ENCODE measurements at regions not wholly inside any gene's neighbourhood (a gene's known extent, or its start where the extent isn't known, plus 50 kb on each side); places are given as distances from the start of the nearest gene placed in this dataset.
"Not testable (repeated sequence)": the region's sequence is repeated elsewhere in the genome, so short reads cannot be mapped to it uniquely, and the experiment has no call there.

DNA sequence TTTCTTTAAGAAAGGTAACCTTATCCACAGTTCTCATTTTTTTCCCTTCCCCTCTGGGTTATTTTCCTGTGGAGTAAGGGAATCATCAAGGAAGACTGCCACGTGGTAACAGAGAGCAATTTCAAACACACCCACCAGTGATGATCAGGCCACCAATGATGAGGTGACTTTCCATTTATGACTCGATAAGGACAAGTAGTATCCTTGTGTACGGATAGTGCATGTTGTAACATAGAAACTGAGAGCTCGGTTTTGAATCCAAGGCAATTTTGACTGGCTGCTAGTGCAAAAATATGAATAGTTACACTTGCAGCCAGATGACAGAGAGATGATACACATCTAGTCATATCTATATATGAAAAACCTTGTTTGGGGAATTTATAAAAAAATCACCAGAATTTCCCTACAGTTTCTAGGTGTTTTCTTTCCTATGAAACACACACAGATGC, 143.6 kb upstream of the TCF4 start:
- H4K20me1 ChIP-seq (ENCODE audit: insufficient read depth, low read length), result no peaks in the 10 kb centered on the region
- TF ChIP-seq, protein P1, sequence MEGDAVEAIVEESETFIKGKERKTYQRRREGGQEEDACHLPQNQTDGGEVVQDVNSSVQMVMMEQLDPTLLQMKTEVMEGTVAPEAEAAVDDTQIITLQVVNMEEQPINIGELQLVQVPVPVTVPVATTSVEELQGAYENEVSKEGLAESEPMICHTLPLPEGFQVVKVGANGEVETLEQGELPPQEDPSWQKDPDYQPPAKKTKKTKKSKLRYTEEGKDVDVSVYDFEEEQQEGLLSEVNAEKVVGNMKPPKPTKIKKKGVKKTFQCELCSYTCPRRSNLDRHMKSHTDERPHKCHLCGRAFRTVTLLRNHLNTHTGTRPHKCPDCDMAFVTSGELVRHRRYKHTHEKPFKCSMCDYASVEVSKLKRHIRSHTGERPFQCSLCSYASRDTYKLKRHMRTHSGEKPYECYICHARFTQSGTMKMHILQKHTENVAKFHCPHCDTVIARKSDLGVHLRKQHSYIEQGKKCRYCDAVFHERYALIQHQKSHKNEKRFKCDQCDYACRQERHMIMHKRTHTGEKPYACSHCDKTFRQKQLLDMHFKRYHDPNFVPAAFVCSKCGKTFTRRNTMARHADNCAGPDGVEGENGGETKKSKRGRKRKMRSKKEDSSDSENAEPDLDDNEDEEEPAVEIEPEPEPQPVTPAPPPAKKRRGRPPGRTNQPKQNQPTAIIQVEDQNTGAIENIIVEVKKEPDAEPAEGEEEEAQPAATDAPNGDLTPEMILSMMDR (IDR thresholded peaks at IDR 0.05; ENCODE audit: low read length), result no peak
- no peak for TF ChIP-seq EZH2 (IDR thresholded peaks at IDR 0.05; ENCODE audit: borderline replicate concordance, low read length)
- no peaks in the 10 kb centered on the region for H3K9me2 ChIP-seq (ENCODE audit: low read depth, low read length)

DNA sequence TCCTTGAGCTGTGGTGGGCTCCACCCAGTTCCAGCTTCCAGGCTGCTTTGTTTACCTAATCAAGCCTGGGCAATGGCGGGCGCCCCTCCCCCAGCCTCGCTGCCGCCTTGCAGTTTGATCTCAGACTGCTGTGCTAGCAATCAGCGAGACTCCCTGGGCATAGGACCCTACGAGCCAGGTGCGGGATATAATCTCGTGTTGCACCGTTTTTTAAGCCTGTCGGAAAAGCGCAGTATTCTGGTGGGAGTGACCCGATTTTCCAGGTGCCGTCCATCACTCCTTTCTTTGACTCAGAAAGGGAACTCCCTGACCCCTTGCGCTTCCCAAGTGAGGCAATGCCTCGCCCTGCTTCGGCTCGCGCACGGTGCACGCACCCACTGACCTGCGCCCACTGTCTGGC, 133.0 kb upstream of the TCF4 start:
- H2AFZ ChIP-seq (ENCODE audit: low read length); H3K9ac ChIP-seq (ENCODE audit: low read length); H4K20me1 ChIP-seq (ENCODE audit: insufficient read depth, low read length); H3K4me3 ChIP-seq (ENCODE audit: low read depth, low read length, poor library complexity, severe bottlenecking); H3K4me1 ChIP-seq (ENCODE audit: insufficient read depth, low read length, severe bottlenecking); H3K27ac ChIP-seq (ENCODE audit: low read depth, low read length, poor library complexity, severe bottlenecking); H3K79me2 ChIP-seq (ENCODE audit: insufficient read depth, low read length); H3K36me3 ChIP-seq (ENCODE audit: insufficient read depth, low read length); H3K9me2 ChIP-seq (ENCODE audit: low read depth, low read length); H3K4me2 ChIP-seq (ENCODE audit: low read length); H3F3A ChIP-seq (ENCODE audit: insufficient read depth, low read length); H3K27me3 ChIP-seq (ENCODE audit: insufficient read depth, low read length); H3K9me3 ChIP-seq (ENCODE audit: low read length): not testable (repeated sequence)

More for the DNA sequence above, 143.6 kb upstream of the TCF4 start:
- Histone ChIP-seq H3K4me1 (ENCODE audit: insufficient read depth, low read length, severe bottlenecking) (no peaks in the 10 kb centered on the region), H3K4me2 (ENCODE audit: low read length) (no peak overlapping the region), H3K27ac (ENCODE audit: low read depth, low read length, poor library complexity, severe bottlenecking) (no peak overlapping the region), H3K9ac (ENCODE audit: low read length) (no peak overlapping the region), H3F3A (ENCODE audit: insufficient read depth, low read length) (no peaks in the 10 kb centered on the region), H3K79me2 (ENCODE audit: insufficient read depth, low read length) (no peaks in the 10 kb centered on the region), H3K27me3 (ENCODE audit: insufficient read depth, low read length) (no peaks in the 10 kb centered on the region; the same call in 1 of the 2 replicates), H3K4me3 (ENCODE audit: low read depth, low read length, poor library complexity, severe bottlenecking) (no peak overlapping the region), H2AFZ (ENCODE audit: low read length) (no peak overlapping the region), H3K36me3 (ENCODE audit: insufficient read depth, low read length) (no peaks in the 10 kb centered on the region), H3K9me3 (ENCODE audit: low read length) (no peaks in the 10 kb centered on the region)

DNA sequence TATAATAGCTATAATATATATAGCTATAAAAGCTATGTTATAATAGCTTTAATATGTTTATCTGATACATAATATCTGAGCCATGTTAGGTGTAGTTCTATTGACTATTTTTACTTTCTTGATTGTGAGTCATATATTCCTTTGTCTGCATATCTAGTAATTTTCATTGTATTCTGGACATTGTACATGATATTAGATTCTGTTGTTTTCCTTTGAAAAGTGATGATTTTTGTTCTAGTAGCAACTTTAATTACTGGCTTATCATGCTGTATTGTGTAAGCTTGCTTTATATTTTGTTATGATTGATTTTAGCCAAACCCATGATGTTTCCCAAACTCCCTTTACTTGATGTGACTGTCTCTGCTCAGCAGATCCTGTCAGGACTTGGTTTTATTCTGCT, 125.7 kb upstream of the TCF4 start:
- H3K27me3 ChIP-seq (ENCODE audit: insufficient read depth, low read length), result no peaks in the 10 kb centered on the region

DNA sequence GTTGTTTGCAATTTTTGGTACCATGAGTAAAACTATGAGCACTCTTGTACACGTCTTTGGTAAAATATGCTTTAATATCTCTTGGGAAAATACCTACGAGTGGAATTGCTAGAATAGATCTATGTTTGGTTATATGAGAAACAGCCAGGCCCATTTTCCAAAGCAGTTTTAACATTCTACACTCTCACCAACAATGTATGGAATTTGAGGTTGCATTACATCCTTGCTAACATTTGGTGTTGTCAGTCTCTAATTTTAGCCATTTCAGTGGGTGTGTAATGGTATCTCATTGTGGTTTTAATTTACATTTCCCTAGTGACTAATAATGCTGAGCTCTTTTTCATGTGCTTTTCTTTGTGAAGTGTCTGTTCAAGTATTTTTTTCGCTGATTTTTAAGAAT, 118.9 kb upstream of the TCF4 start:
- H3K27ac ChIP-seq (ENCODE audit: low read depth, low read length, poor library complexity, severe bottlenecking), result no peak overlapping the region
- no peaks in the 10 kb centered on the region for H3K9me2 ChIP-seq (ENCODE audit: low read depth, low read length)
- H3K9ac ChIP-seq (ENCODE audit: low read length), result no peak overlapping the region
- H3K4me1 ChIP-seq (ENCODE audit: insufficient read depth, low read length, severe bottlenecking), result no peaks in the 10 kb centered on the region
- no peak overlapping the region for H2AFZ ChIP-seq (ENCODE audit: low read length)
- peaks cover 3% of the 10 kb centered on the region; the same call in 1 of the 2 replicates for H3K9me3 ChIP-seq (ENCODE audit: low read length)
- no peaks in the 10 kb centered on the region for H3F3A ChIP-seq (ENCODE audit: insufficient read depth, low read length)
- no peaks in the 10 kb centered on the region for H4K20me1 ChIP-seq (ENCODE audit: insufficient read depth, low read length)
- H3K27me3 ChIP-seq (ENCODE audit: insufficient read depth, low read length), result no peaks in the 10 kb centered on the region
- TF ChIP-seq, protein P1 (IDR thresholded peaks at IDR 0.05; ENCODE audit: low read length), result no peak
- no peak for TF ChIP-seq EZH2 (IDR thresholded peaks at IDR 0.05; ENCODE audit: borderline replicate concordance, low read length)
- H3K4me2 ChIP-seq (ENCODE audit: low read length), result no peak overlapping the region
- no peaks in the 10 kb centered on the region for H3K36me3 ChIP-seq (ENCODE audit: insufficient read depth, low read length)
- no peaks in the 10 kb centered on the region for H3K79me2 ChIP-seq (ENCODE audit: insufficient read depth, low read length)
- H3K4me3 ChIP-seq (ENCODE audit: low read depth, low read length, poor library complexity, severe bottlenecking), result no peak overlapping the region

More for the DNA sequence above, 125.7 kb upstream of the TCF4 start:
- Histone ChIP-seq H3K27ac (ENCODE audit: low read depth, low read length, poor library complexity, severe bottlenecking) (no peak overlapping the region), H3K4me1 (ENCODE audit: insufficient read depth, low read length, severe bottlenecking) (no peaks in the 10 kb centered on the region), H3K36me3 (ENCODE audit: insufficient read depth, low read length) (no peaks in the 10 kb centered on the region), H3K4me3 (ENCODE audit: low read depth, low read length, poor library complexity, severe bottlenecking) (no peak overlapping the region), H3K79me2 (ENCODE audit: insufficient read depth, low read length) (no peaks in the 10 kb centered on the region), H3K4me2 (ENCODE audit: low read length) (no peak overlapping the region), H2AFZ (ENCODE audit: low read length) (no peak overlapping the region), H3K9me3 (ENCODE audit: low read length) (peaks cover 3% of the 10 kb centered on the region; the same call in 1 of the 2 replicates), H3K9me2 (ENCODE audit: low read depth, low read length) (no peaks in the 10 kb centered on the region), H3K9ac (ENCODE audit: low read length) (no peak overlapping the region), H3F3A (ENCODE audit: insufficient read depth, low read length) (no peaks in the 10 kb centered on the region), H4K20me1 (ENCODE audit: insufficient read depth, low read length) (no peaks in the 10 kb centered on the region)
- TF ChIP-seq, protein P1 (IDR thresholded peaks at IDR 0.05; ENCODE audit: low read length), result no peak
- TF ChIP-seq EZH2 (IDR thresholded peaks at IDR 0.05; ENCODE audit: borderline replicate concordance, low read length), result no peak

Data from OCI-LY1 (cell line).